ENCODE measurements at regions not wholly inside any gene's neighbourhood (a gene's known extent, or its start where the extent isn't known, plus 50 kb on each side); places are given as distances from the start of the nearest gene placed in this dataset.

GRCh38 chr10:107450056-107450455 lies 285.6 kb upstream of the SORCS1 start:
- Histone ChIP-seq H3K4me1 (ENCODE audit: insufficient read depth, poor library complexity, severe bottlenecking) (no peaks in the 10 kb centered on the region), H3K27me3 (ENCODE audit: insufficient read depth, poor library complexity, severe bottlenecking) (no peaks in the 10 kb centered on the region), H3K27ac (ENCODE audit: poor library complexity, severe bottlenecking) (no peak overlapping the region), H3K36me3 (ENCODE audit: low read depth) (no peaks in the 10 kb centered on the region), H3K4me3 (ENCODE audit: severe bottlenecking) (no peak overlapping the region), H3K9me3 (ENCODE audit: severe bottlenecking) (no peaks in the 10 kb centered on the region)
- no peak for TF ChIP-seq CTCF (IDR thresholded peaks at IDR 0.05; ENCODE audit: poor library complexity, severe bottlenecking)
- no peak for ATAC-seq (ENCODE audit: low read depth)
- no peak for DNase-seq (ENCODE audit: low spot score)

GRCh38 chr10:107444443-107444842 lies 279.9 kb upstream of the SORCS1 start:
- H3K27me3 ChIP-seq (ENCODE audit: insufficient read depth, poor library complexity, severe bottlenecking), result no peaks in the 10 kb centered on the region
- no peak for ATAC-seq (ENCODE audit: low read depth)
- H3K4me3 ChIP-seq (ENCODE audit: severe bottlenecking), result no peak overlapping the region
- no peaks in the 10 kb centered on the region for H3K4me1 ChIP-seq (ENCODE audit: insufficient read depth, poor library complexity, severe bottlenecking)
- TF ChIP-seq CTCF (IDR thresholded peaks at IDR 0.05; ENCODE audit: poor library complexity, severe bottlenecking), result no peak
- no peak overlapping the region for H3K27ac ChIP-seq (ENCODE audit: poor library complexity, severe bottlenecking)
- H3K9me3 ChIP-seq (ENCODE audit: severe bottlenecking), result no peaks in the 10 kb centered on the region
- no peaks in the 10 kb centered on the region for H3K36me3 ChIP-seq (ENCODE audit: low read depth)
- DNase-seq (ENCODE audit: low spot score), result no peak

- H3K9me3 ChIP-seq (ENCODE audit: severe bottlenecking), result no peaks in the 10 kb centered on the region
- TF ChIP-seq CTCF (IDR thresholded peaks at IDR 0.05; ENCODE audit: poor library complexity, severe bottlenecking), result no peak
- DNase-seq (ENCODE audit: low spot score) (no peak), ATAC-seq (ENCODE audit: low read depth) (no peak)
- no peaks in the 10 kb centered on the region for H3K27me3 ChIP-seq (ENCODE audit: insufficient read depth, poor library complexity, severe bottlenecking)
- H3K36me3 ChIP-seq (ENCODE audit: low read depth), result no peaks in the 10 kb centered on the region
- H3K27ac ChIP-seq (ENCODE audit: poor library complexity, severe bottlenecking), result no peak overlapping the region
- no peak overlapping the region for H3K4me3 ChIP-seq (ENCODE audit: severe bottlenecking)
- no peaks in the 10 kb centered on the region for H3K4me1 ChIP-seq (ENCODE audit: insufficient read depth, poor library complexity, severe bottlenecking)
These were observed 279.3 kb upstream of the SORCS1 start for GRCh38 chr10:107443813-107444212.

- ATAC-seq (ENCODE audit: low read depth) (no peak), DNase-seq (ENCODE audit: low spot score) (no peak)
- H3K4me1 ChIP-seq (ENCODE audit: insufficient read depth, poor library complexity, severe bottlenecking), result no peaks in the 10 kb centered on the region
- H3K9me3 ChIP-seq (ENCODE audit: severe bottlenecking), result no peaks in the 10 kb centered on the region
- H3K27ac ChIP-seq (ENCODE audit: poor library complexity, severe bottlenecking), result no peak overlapping the region
- H3K4me3 ChIP-seq (ENCODE audit: severe bottlenecking), result no peak overlapping the region
- H3K27me3 ChIP-seq (ENCODE audit: insufficient read depth, poor library complexity, severe bottlenecking), result no peaks in the 10 kb centered on the region
- TF ChIP-seq CTCF (IDR thresholded peaks at IDR 0.05; ENCODE audit: poor library complexity, severe bottlenecking), result no peak
- no peaks in the 10 kb centered on the region for H3K36me3 ChIP-seq (ENCODE audit: low read depth)
These were observed 278.8 kb upstream of the SORCS1 start for GRCh38 chr10:107443326-107443725.

- H3K4me3 ChIP-seq (ENCODE audit: severe bottlenecking), result no peak overlapping the region
- H3K9me3 ChIP-seq (ENCODE audit: severe bottlenecking), result no peaks in the 10 kb centered on the region
- DNase-seq (ENCODE audit: low spot score), result no peak
- no peaks in the 10 kb centered on the region for H3K4me1 ChIP-seq (ENCODE audit: insufficient read depth, poor library complexity, severe bottlenecking)
- H3K36me3 ChIP-seq (ENCODE audit: low read depth), result no peaks in the 10 kb centered on the region
- peak; percentile 98 for ATAC-seq (ENCODE audit: low read depth)
- H3K27ac ChIP-seq (ENCODE audit: poor library complexity, severe bottlenecking), result no peak overlapping the region
- no peaks in the 10 kb centered on the region for H3K27me3 ChIP-seq (ENCODE audit: insufficient read depth, poor library complexity, severe bottlenecking)
- TF ChIP-seq CTCF (IDR thresholded peaks at IDR 0.05; ENCODE audit: poor library complexity, severe bottlenecking), result no peak
These were observed 277.6 kb upstream of the SORCS1 start for GRCh38 chr10:107442035-107442505.
